Activated naive CD8-positive, alpha-beta T cell treated with anti-CD3 and anti-CD28 coated beads, Interleukin-2, amount 10 ng/mL, durations not matched to agents 7 days and 5 days (primary cell): ENCODE measurements at regions not wholly inside any gene's neighbourhood (a gene's known extent, or its start where the extent isn't known, plus 50 kb on each side); places are given as distances from the start of the nearest gene placed in this dataset.

Experiments
- ATAC-seq: fragments of 150-1000 bp; cut with Tn5 transposase; one replicate; pipeline ENCODE4 v1.10.0; 2021; ENCODE audit warnings: low read depth, moderate library complexity
- POLR2A ChIA-PET: fragments of 350-600 bp; sonication (Branson Sonifier 250); formaldehyde crosslinking; loops from one replicate; lab custom pipeline; 2021; ENCODE audit warnings: antibody characterized with exemption; lab: Charles Lee
- DNase-seq: peaks from one replicate; pipeline ENCODE4 v3.0.0; 2021
- H3K27ac Mint-ChIP-seq: one replicate; pipeline ENCODE4 v1.8.0; 2022; ENCODE audit warnings: mild to moderate bottlenecking, mixed read lengths
- H3K27me3 Mint-ChIP-seq: one replicate; pipeline ENCODE4 v1.8.0; 2022; ENCODE audit warnings: mild to moderate bottlenecking, moderate library complexity, mixed read lengths
- H3K36me3 Mint-ChIP-seq: one replicate; pipeline ENCODE4 v1.8.0; 2021; ENCODE audit warnings: mild to moderate bottlenecking, mixed read lengths
- H3K4me1 Mint-ChIP-seq: one replicate; pipeline ENCODE4 v1.8.0; 2021; ENCODE audit warnings: mixed read lengths
- H3K4me3 Mint-ChIP-seq: one replicate; pipeline ENCODE4 v1.8.0; 2022; ENCODE audit warnings: mild to moderate bottlenecking, moderate library complexity, mixed read lengths
- H3K9me3 Mint-ChIP-seq: one replicate; pipeline ENCODE4 v1.8.0; 2021; ENCODE audit warnings: mixed read lengths

- Mint-ChIP-seq H3K36me3 (peaks cover 17% of the 10 kb centered on the region), H3K27ac (no peak overlapping the region), H3K27me3 (no peaks in the 10 kb centered on the region), H3K9me3 (no peaks in the 10 kb centered on the region), H3K4me3 (no peak overlapping the region), H3K4me1 (peaks cover 19% of the 10 kb centered on the region)
- POLR2A ChIA-PET = no interaction called here
- ATAC-seq (no peak), DNase-seq (no peak)
These were observed 449.1 kb upstream of the RGS6 start for GRCh38 chr14:71483154-71483553.

DNA sequence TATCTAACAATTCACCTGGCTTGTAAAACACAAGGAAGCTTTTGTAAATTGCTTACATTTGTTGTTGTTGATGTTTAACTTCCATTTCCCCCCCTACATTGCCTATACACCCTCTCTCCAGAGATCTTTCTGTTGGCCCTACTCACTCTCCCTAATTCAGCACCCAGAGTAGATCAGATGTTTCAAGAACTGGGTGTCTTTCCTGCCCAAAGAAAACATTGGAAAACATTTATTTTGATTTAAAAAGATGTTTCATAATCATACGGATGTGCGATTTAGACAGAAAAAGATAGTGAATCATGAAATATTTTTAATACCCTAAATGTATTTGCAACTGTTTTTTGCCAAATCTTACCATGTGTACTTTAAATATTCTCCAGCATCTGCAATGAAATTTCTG lies 446.4 kb upstream of the RGS6 start:
- ATAC-seq (no peak), DNase-seq (no peak)
- H3K27me3 Mint-ChIP-seq = no peaks in the 10 kb centered on the region
- peaks cover 2% of the 10 kb centered on the region for H3K9me3 Mint-ChIP-seq
- peaks cover 14% of the 10 kb centered on the region for H3K4me1 Mint-ChIP-seq
- H3K36me3 Mint-ChIP-seq = peaks cover 26% of the 10 kb centered on the region
- POLR2A ChIA-PET = no interaction called here
- H3K27ac Mint-ChIP-seq = no peak overlapping the region
- H3K4me3 Mint-ChIP-seq = no peak overlapping the region

GRCh38 chr14:71486279-71486678 lies 445.9 kb upstream of the RGS6 start:
- ATAC-seq (no peak), DNase-seq (no peak)
- H3K27me3 Mint-ChIP-seq = no peaks in the 10 kb centered on the region
- POLR2A ChIA-PET = no interaction called here
- H3K36me3 Mint-ChIP-seq = peaks cover 26% of the 10 kb centered on the region
- H3K27ac Mint-ChIP-seq = no peak overlapping the region
- H3K9me3 Mint-ChIP-seq = peaks cover 2% of the 10 kb centered on the region
- peaks cover 17% of the 10 kb centered on the region for H3K4me1 Mint-ChIP-seq
- no peak overlapping the region for H3K4me3 Mint-ChIP-seq

GRCh38 chr14:71487449-71487848 lies 444.8 kb upstream of the RGS6 start:
- Mint-ChIP-seq H3K4me1 (peaks cover 18% of the 10 kb centered on the region), H3K27me3 (no peaks in the 10 kb centered on the region), H3K9me3 (peaks cover 2% of the 10 kb centered on the region), H3K4me3 (no peak overlapping the region), H3K36me3 (peaks cover 26% of the 10 kb centered on the region), H3K27ac (no peak overlapping the region)
- DNase-seq = no peak
- POLR2A ChIA-PET = no interaction called here
- no peak for ATAC-seq

GRCh38 chr14:71487941-71488340 lies 444.3 kb upstream of the RGS6 start:
- POLR2A ChIA-PET = no interaction called here
- no peak overlapping the region for H3K27ac Mint-ChIP-seq
- DNase-seq = no peak
- H3K4me1 Mint-ChIP-seq = peaks cover 18% of the 10 kb centered on the region
- peaks cover 26% of the 10 kb centered on the region for H3K36me3 Mint-ChIP-seq
- no peaks in the 10 kb centered on the region for H3K27me3 Mint-ChIP-seq
- ATAC-seq = no peak
- no peak overlapping the region for H3K4me3 Mint-ChIP-seq
- H3K9me3 Mint-ChIP-seq = peaks cover 2% of the 10 kb centered on the region

DNA sequence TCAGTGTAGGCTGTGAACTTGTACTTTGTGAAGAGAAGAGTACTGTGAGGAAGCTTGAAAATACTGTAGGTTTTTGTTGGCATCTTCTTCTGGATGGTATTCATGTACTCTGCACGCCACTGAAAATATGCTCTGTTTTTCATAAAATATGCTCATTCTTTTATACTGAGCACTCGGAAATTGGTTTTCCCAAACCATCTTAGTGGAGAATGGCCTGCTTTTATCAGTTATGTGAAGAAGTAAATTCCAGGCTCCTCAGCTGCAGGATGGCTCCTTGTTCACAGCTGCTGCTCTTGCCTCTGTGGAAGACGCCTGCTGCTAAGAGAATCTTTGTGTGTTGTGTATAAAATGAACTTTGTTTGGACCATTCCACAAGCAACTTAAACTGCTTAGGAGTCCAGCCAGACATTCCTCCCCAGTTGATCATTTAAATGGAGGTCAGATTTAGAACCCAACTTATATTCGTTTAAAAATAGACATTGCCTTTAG lies 443.5 kb upstream of the RGS6 start:
- Mint-ChIP-seq H3K27me3 (no peaks in the 10 kb centered on the region), H3K27ac (no peak overlapping the region), H3K9me3 (peaks cover 2% of the 10 kb centered on the region), H3K36me3 (peaks cover 24% of the 10 kb centered on the region), H3K4me3 (no peak overlapping the region), H3K4me1 (peaks cover 14% of the 10 kb centered on the region)
- POLR2A ChIA-PET = no interaction called here
- no peak for ATAC-seq
- DNase-seq = no peak

GRCh38 chr14:71489742-71490141 lies 442.5 kb upstream of the RGS6 start:
- ATAC-seq (no peak), DNase-seq (no peak)
- POLR2A ChIA-PET = no interaction called here
- H3K4me3 Mint-ChIP-seq = no peak overlapping the region
- H3K27ac Mint-ChIP-seq = no peak overlapping the region
- H3K36me3 Mint-ChIP-seq = peaks cover 18% of the 10 kb centered on the region
- H3K27me3 Mint-ChIP-seq = no peaks in the 10 kb centered on the region
- H3K9me3 Mint-ChIP-seq = peaks cover 2% of the 10 kb centered on the region
- H3K4me1 Mint-ChIP-seq = peaks cover 15% of the 10 kb centered on the region

GRCh38 chr14:71491931-71492330 lies 440.3 kb upstream of the RGS6 start:
- DNase-seq = no peak
- H3K4me3 Mint-ChIP-seq = no peak overlapping the region
- H3K27me3 Mint-ChIP-seq = no peaks in the 10 kb centered on the region
- no peak for ATAC-seq
- H3K27ac Mint-ChIP-seq = no peak overlapping the region
- peaks cover 26% of the 10 kb centered on the region for H3K36me3 Mint-ChIP-seq
- POLR2A ChIA-PET = no interaction called here
- peaks cover 8% of the 10 kb centered on the region for H3K9me3 Mint-ChIP-seq
- peaks cover 16% of the 10 kb centered on the region for H3K4me1 Mint-ChIP-seq

DNA sequence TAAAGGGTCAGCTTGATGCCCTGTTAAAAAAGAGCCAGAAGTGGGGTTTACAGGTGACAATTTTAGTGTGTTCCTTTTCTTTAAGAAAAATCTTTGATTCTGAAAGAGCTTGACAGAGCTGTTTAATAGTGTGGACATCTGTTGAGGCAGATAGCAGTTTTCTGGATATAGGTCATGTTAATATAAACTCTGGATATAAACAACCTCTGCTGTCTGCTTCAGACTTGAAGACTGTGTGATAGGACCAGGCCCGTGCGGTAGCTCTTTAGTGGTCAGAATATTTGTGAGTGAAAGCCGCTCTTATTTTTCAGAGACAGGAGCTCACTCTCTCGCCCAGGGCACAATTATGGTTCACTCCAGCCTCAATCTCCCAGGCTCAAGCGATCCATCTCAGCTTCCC lies 439.9 kb upstream of the RGS6 start:
- peaks cover 15% of the 10 kb centered on the region for H3K4me1 Mint-ChIP-seq
- peaks cover 23% of the 10 kb centered on the region for H3K36me3 Mint-ChIP-seq
- ATAC-seq = no peak
- POLR2A ChIA-PET = no interaction called here
- no peak overlapping the region for H3K27ac Mint-ChIP-seq
- DNase-seq = no peak
- peaks cover 8% of the 10 kb centered on the region for H3K9me3 Mint-ChIP-seq
- H3K4me3 Mint-ChIP-seq = no peak overlapping the region
- no peaks in the 10 kb centered on the region for H3K27me3 Mint-ChIP-seq

DNA sequence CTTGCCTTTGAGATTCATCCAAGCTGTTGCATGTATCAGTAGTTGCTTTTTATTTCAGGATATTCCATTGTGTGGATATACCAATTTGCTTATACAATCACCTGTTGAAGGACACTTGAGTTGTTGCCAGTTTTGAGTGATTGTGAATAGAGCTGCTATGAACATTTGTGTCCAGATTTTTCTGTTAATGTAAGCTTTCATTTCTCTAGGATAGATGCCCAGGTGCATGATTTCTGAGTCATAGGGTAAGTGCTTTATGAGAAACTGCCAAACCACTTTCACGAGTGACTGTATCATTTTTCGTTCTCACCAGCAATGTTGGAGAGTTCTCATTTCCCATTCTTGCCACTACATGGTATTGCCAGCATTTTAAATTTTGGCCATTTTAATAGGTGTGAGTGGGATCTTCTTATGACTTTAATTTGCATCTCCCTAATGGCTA lies 434.6 kb upstream of the RGS6 start:
- ATAC-seq (peak; percentile 33), DNase-seq (no peak)
- Mint-ChIP-seq H3K27ac (no peak overlapping the region), H3K9me3 (peaks cover 7% of the 10 kb centered on the region), H3K36me3 (peaks cover 17% of the 10 kb centered on the region), H3K27me3 (no peaks in the 10 kb centered on the region), H3K4me3 (no peak overlapping the region), H3K4me1 (peaks cover 16% of the 10 kb centered on the region)
- POLR2A ChIA-PET = interaction anchor here (1.4 kb wide), 1 partner anchor 176 kb away, joined by 3 read pairs; no protein-coding TSS in a partner anchor

DNA sequence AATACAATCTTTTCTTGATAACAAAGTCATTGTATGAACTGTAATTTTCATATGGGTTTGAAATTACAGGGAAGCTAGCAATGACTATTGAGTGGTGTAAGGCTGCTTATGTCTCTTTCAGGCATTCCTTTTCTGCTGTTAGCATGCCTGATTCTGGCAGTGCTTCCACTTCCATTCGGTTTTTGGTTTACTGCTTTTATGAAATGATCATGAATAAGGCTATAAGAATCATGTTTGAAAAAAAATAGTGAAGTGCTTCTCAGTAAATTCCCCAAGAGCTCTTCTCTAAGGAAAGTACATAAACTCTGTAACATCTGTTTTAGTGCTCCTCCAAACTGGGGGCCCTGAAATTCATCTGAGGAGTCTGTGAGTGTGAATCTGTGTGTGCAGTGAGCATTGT lies 434.0 kb upstream of the RGS6 start:
- Mint-ChIP-seq H3K4me1 (peaks cover 16% of the 10 kb centered on the region), H3K4me3 (no peak overlapping the region), H3K27ac (peak overlapping the region; percentile 8), H3K27me3 (no peaks in the 10 kb centered on the region), H3K9me3 (peaks cover 7% of the 10 kb centered on the region), H3K36me3 (peaks cover 17% of the 10 kb centered on the region)
- POLR2A ChIA-PET = interaction anchor here (1.4 kb wide), 1 partner anchor 177 kb away, joined by 3 read pairs; no protein-coding TSS in a partner anchor
- DNase-seq (no peak), ATAC-seq (no peak)

DNA sequence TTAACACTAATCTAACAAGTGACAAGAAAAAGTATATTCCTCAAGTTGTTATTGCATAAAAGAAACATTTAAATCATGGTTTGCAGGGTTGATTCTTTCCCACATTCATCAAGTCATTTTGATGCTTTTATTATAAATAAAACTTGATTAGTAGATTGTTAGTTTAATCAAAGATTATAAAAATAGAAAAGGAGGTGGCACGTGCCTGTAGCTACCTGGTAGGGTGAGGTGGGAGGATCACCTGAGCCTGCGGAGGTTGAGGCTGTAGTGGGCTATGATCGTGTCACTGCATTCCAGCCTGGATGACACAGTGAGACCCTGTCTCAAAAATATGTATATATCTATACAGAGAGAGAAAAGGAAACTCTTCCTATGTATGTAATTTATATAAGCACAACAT lies 433.2 kb upstream of the RGS6 start:
- ATAC-seq = no peak
- peaks cover 7% of the 10 kb centered on the region for H3K9me3 Mint-ChIP-seq
- peaks cover 17% of the 10 kb centered on the region for H3K36me3 Mint-ChIP-seq
- peaks cover 14% of the 10 kb centered on the region for H3K4me1 Mint-ChIP-seq
- DNase-seq = no peak
- no peak overlapping the region for H3K4me3 Mint-ChIP-seq
- POLR2A ChIA-PET = no interaction called here
- H3K27me3 Mint-ChIP-seq = no peaks in the 10 kb centered on the region
- no peak overlapping the region for H3K27ac Mint-ChIP-seq

DNA sequence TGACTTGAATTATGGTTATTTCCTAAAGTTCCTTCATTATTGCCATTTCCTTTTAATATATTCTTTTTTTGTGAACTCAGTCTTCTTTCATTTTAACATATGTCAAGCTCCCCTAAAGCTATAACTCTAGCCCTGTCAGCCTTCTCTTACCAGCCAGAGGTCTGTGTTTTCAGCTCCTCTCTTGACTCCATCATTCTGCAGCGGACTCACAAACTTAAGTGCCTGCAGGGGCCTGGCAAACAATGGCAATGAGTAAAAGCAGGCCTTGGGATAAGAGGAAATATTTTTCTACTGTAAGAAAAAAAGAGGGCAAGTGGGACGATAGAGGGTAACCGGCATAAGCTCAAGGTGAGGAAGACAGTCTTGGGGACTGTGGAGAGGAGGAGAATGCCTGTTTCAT lies 424.5 kb upstream of the RGS6 start:
- Mint-ChIP-seq H3K27ac (no peak overlapping the region), H3K4me1 (peaks cover 6% of the 10 kb centered on the region), H3K36me3 (peaks cover 18% of the 10 kb centered on the region), H3K9me3 (peaks cover 1% of the 10 kb centered on the region), H3K27me3 (no peaks in the 10 kb centered on the region), H3K4me3 (no peak overlapping the region)
- POLR2A ChIA-PET = no interaction called here
- ATAC-seq = no peak
- no peak for DNase-seq

DNA sequence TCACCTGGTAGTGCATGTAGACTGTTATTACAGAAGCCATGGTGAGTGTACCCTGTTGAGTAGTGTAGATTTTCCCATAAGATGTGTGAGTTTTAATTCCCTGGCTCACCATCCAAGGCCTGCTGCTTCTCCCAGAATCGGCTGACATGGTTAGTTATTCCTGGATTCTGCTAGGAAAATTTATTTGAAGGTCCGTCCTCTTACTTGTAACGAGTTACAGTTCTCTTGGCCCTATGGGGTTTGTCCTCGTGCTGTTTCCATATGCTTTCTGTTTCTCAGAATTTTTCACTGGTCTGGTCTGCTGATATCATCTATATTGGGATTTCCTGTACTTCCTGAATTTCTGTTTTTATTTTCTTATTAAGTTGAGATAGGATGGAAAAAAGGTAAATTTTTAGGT lies 423.3 kb upstream of the RGS6 start:
- POLR2A ChIA-PET = no interaction called here
- Mint-ChIP-seq H3K27me3 (no peaks in the 10 kb centered on the region), H3K36me3 (peaks cover 23% of the 10 kb centered on the region), H3K4me1 (peaks cover 6% of the 10 kb centered on the region), H3K27ac (no peak overlapping the region), H3K4me3 (no peak overlapping the region), H3K9me3 (peaks cover 1% of the 10 kb centered on the region)
- DNase-seq (no peak), ATAC-seq (no peak)

DNA sequence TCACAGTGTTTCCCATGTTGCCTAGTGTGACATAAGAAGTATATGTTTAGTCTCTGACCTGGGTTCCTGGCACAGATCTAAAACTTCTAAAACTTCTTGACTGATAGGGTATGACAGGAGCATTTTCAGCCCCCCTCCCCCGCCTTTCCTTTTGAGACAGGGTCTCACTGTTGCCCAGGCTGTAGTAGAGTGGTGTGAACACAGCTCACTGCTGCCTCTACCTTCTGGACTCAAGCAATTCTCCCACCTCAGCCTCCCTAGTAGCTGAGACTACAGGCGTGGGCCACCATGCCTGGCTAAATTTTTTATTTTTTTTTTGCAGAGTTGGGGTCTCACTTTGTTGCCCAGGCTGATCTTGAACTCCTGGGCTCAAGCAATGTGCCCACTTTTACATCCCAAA lies 421.1 kb upstream of the RGS6 start:
- no peak for DNase-seq
- Mint-ChIP-seq H3K27me3 (no peaks in the 10 kb centered on the region), H3K27ac (no peak overlapping the region), H3K4me1 (peaks cover 6% of the 10 kb centered on the region), H3K36me3 (peaks cover 32% of the 10 kb centered on the region), H3K4me3 (no peak overlapping the region), H3K9me3 (peaks cover 1% of the 10 kb centered on the region)
- no peak for ATAC-seq
- POLR2A ChIA-PET = no interaction called here
